NB4 (cell line): ENCODE measurements at regions not wholly inside any gene's neighbourhood (a gene's known extent, or its start where the extent isn't known, plus 50 kb on each side); places are given as distances from the start of the nearest gene placed in this dataset.
"Not testable (repeated sequence)": the region's sequence is repeated elsewhere in the genome, so short reads cannot be mapped to it uniquely, and the experiment has no call there.

ENCODE experiments used
- DNase-seq: peaks from one replicate; pipeline ENCODE4 v3.0.0; 2010; ENCODE audit warnings: low read depth
- H3K4me3 ChIP-seq: one replicate; pipeline ENCODE4 v1.5.1; 2011; ENCODE audit warnings: mild to moderate bottlenecking, low read depth, low read length, moderate library complexity
- CTCF ChIP-seq: IDR thresholded peaks from one replicate; pipeline ENCODE4 v1.5.1; 2012; ENCODE audit warnings: low read depth, low read length
- MAX ChIP-seq: IDR thresholded peaks from 2 replicates; pipeline ENCODE4 v1.6.1; 2011; ENCODE audit warnings: low read depth, low read length
- MYC ChIP-seq: IDR thresholded peaks from 2 replicates; pipeline ENCODE4 v1.6.1; 2011; ENCODE audit warnings: low read depth, low read length
- POLR2A ChIP-seq: IDR thresholded peaks from 2 replicates; pipeline ENCODE4 v1.6.1; 2011; ENCODE audit warnings: mild to moderate bottlenecking; ENCODE audit not compliant: insufficient read length; ENCODE audit errors: extremely low read depth

- no peak for DNase-seq
- TF ChIP-seq MAX (no peak), MYC (no peak), POLR2A (no peak), CTCF (no peak)
- no peak overlapping the region for H3K4me3 ChIP-seq
Observed at GRCh38 chr4:55002431-55002830, 123.0 kb downstream of the KDR start.

- DNase-seq: no peak
- no peak overlapping the region for H3K4me3 ChIP-seq
- TF ChIP-seq MAX: no peak
- no peak for TF ChIP-seq POLR2A
- TF ChIP-seq CTCF: no peak
- TF ChIP-seq MYC: no peak
Observed at GRCh38 chr4:55001538-55001937, 123.9 kb downstream of the KDR start.

GRCh38 chr4:54999003-54999402 is 126.4 kb downstream of the KDR start:
- TF ChIP-seq MAX: no peak
- TF ChIP-seq POLR2A: no peak
- no peak for TF ChIP-seq CTCF
- no peak for TF ChIP-seq MYC
- no peak overlapping the region for H3K4me3 ChIP-seq
- no peak for DNase-seq

GRCh38 chr4:54993473-54994026 is 131.8 kb downstream of the KDR start:
- not testable (repeated sequence) for DNase-seq, H3K4me3 ChIP-seq

- TF ChIP-seq CTCF: no peak
- no peak for TF ChIP-seq MAX
- TF ChIP-seq MYC: no peak
- no peak for TF ChIP-seq POLR2A
- DNase-seq: no peak
- no peak overlapping the region for H3K4me3 ChIP-seq
Observed at GRCh38 chr4:54992266-54992665, 133.1 kb downstream of the KDR start.

- no peak for DNase-seq
- TF ChIP-seq POLR2A (no peak), MYC (no peak), MAX (no peak), CTCF (no peak)
- no peak overlapping the region for H3K4me3 ChIP-seq
Observed at GRCh38 chr4:54988655-54989054, 136.7 kb downstream of the KDR start.
